NCI-H128 (cell line): ENCODE measurements at regions not wholly inside any gene's neighbourhood (a gene's known extent, or its start where the extent isn't known, plus 50 kb on each side); places are given as distances from the start of the nearest gene placed in this dataset.
A peak's percentile ranks its signal among the peaks of the same experiment; 100 is the strongest.

Source experiments
- DNase-seq: peaks from one replicate; lab custom pipeline; 2025; ENCODE audit not compliant: unreplicated experiment; lab: John Stamatoyannopoulos, UW

GRCh38 chr11:112878033-112878601 is 83.1 kb upstream of the NCAM1 start:
- no peak for DNase-seq

DNA sequence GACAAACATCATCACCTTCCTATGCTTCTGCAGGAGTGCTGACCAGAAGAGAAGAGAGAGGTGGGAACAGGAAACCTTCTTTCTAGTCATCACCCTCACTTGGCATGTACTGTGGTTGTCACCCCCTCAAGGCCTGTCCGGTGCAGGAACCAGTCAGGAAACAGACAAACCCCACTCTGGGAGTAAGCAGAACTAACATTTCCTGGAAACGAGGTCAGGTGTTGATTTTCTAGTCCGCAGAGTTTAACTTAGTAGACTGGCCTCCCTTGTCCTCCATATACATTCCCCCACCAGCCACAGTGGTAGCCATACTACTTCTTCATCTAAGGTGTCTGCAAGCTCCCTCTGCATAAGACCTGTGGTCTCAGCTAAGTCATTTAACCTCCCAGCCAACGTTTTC is 80.7 kb upstream of the NCAM1 start:
- no peak for DNase-seq

GRCh38 chr11:112881461-112881860 is 79.8 kb upstream of the NCAM1 start:
- peak; percentile 60 for DNase-seq

DNA sequence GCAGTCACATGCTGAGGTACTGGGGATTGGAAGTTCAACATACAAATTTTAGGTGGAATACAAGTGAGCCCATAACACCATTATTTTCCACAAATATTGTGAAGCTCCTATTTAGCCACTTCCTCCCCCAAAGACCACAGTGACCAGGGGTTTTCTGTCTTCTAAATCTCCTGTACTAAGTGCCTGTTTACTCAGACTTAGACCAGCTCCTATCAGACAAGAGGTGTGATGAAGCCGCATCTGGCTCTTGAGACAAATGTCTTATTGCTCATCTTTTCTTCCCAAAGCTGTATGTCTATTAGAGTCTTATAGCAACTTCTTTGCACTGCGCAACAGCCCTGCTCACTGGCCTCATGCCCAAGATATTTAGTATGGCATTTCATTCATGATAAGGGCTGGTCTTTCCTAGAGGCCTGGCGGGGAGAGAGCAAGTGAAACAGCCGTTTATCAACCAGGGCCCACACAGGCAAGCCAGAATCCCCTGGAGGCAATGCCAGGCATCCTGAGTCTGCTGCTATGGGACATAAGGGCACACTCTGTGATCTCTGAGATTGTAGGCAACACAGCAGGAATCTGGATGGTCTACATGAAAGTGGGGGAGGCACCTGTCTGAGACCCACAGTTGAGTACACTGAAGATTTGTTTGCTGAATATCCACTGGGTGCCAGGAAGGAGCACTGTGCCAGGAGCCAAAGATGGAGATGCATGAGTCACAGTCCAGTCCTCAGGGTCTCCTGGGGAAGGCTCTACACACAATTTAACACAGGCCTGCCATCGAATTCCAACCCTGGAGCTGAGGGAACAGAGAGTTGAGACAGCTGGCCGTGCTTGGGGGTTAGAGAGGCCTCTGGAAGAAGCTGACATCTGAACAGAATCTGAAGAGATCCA is 78.5 kb upstream of the NCAM1 start:
- no peak for DNase-seq

DNA sequence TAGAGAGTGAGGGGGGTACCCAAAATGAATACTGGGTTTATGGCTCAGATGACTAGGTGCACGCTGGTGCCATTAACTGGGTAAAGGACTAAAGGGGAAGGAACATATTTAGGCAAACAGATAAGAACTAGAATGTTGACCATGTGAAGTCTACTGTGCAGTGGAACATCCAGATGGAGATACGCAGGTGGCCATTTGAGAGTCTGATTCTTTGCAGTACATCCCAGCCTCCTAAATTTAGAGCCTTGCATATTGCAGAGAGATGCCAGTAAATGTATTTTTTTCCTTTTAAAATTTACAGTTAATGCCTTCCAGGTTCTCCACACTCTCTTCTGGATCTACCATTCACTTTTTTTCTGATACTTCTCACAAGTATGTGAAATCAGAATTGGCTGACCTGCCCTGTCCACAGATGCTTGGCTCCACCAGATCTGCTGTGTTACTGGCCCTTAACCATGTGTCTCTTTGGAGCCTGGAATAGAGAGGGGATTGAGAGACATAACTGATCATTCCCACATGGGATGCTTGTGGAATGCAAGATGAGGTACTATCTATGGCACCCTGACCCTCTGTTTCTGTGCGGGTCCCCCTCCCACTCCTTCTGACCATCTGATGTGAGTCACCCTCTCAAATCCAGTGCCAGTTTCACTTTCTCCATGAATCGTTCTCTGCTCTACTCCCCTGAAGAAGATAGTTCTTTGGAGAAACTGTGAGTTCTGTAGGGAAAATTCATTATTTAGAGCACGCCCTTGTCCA is 77.0 kb upstream of the NCAM1 start:
- no peak for DNase-seq

GRCh38 chr11:112885744-112886433 is 75.3 kb upstream of the NCAM1 start:
- no peak for DNase-seq

DNA sequence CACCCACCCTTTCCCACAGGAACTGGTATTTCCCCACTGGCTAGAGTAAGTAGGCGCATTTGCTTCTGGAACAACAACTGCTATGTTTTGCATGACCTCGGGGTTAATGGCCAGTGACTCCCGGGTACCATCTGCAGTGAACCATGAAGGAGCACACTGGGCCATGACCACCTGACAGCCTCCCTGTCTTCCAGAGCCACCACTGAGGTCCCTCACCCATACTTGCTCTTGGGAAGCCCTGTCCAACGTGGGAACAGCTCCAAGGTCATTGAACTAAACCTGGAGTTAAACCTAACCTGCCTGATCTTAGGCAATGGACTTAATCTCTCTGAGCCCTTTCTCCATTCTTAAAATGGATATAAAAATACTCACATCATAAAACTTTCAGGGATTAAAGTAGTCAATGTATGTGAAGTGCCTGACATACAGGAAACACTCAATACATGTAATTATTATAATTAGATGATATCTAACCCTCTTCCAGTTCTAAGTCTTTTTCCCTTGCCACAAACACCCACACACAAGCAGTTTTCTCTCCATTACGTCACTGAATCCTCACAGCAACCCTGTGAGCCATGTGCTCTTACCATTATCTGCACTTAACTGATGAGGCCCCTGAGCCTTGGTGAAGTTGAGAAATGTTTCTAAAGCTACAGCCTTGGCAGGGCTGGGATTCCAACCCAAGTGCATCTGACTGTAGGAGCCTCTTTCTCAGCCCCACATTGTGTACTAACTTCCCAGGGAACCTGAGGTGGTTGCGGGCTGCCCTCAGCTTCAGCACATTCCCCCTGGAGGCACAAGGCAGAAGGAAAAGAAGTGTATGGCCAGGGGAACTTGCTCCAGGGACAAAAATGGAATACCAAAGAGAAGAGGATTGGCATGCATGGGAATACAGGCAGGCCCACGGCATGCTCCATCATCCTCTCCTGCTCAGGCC is 74.5 kb upstream of the NCAM1 start:
- no peak for DNase-seq

DNA sequence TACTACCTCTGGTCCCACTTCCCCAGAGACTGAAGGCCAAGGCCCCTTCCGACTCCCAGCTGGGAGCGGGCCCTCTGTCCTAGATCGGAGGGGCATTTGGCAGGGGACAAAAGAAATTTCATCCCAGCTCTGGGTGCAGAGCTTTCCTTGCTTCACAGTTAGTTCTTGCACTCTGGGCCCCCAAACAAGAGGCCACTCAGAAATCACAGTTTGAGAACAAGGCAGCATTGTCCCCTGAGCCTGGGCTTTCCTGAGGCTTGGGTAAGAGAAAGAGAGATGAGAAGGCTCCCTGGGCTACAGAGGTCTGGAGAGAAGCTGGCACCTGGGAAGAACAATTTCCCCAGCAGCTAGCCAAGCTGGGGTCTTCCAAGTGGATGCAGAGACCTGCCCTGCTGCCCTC is 71.8 kb upstream of the NCAM1 start:
- no peak for DNase-seq

DNA sequence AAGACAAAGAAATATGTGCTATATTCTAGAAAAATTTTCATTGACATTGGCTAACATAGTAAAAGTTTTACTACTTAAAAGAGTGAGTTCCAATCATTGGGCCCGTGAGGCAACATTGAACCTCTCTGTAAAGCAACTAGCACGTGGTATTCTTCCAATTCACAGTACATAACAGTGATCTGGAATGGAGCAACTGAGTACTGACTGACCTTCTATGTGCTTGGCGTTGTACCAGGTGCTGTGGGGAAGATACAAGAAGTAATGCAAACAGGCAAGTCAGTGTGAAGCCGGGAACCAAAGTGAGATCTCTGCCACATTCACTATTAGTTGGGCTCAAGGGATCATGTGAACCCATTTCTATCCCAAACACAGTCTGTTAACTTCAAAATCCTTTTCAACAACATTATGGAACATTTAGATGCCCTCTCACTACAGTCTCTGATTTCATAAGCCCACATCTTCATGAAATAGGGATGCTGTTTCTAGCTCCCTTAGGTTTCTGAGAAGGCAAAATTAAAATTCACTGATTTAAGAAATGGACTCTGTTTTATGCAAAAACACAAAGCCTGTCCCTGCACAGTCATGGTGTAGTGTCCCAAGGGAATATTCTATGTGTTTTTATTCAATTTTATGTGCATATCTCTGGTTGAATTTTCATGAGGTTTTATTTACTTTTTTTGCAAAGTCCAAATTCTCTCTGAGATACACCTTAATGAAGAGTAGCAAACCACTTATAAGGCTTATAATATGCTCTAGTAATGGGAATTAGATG is 61.8 kb upstream of the NCAM1 start:
- DNase-seq = no peak

DNA sequence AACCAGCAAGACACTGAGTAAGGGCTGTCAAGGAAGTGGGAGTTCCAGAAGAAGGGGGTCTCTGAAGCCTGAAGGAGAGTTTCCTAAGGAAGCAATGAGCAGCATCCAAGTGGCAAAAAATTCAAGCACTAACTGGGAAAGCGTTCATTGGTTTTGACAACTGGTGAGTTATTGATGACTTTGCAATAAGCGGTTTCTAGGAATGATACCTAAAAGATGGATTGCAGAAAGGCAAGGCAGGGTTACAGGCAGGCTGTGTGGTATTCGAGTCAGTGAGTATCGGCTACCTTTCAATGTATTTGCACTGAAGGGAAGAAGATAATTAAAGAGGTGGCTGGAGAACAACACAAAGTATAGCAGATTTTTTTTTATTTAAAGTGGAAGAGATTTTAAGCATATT is 59.3 kb upstream of the NCAM1 start:
- no peak for DNase-seq

DNA sequence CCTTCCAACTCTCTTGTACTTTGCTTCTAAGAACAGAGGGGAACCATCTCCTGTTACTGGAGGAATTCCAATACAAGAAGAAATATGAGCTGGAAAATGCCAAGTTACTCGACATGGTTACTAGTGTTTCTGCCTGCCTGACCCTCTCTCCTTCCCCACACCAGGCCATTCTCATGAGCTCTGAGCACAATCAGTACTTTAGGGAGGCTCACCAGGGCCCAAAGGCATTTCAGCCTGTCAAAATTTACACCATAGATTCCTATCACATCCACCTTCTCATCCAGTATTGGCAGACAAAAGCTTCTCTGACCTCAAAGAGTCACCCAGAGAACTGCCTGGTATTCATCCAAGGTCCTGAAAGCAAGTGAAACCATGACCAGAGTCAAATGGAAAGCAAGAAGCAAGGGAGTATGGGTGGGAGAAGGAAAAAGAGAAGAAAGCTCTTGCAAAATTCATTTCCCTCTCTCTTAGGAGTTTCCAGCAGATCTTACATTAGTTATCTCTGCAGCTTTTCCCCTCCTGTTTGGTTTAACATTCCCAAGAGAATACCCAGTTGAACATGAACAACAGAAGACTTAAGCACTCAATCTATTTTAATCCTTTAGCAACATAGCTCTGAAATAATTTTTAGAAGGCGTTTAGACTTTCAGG is 58.7 kb upstream of the NCAM1 start:
- DNase-seq = no peak

- DNase-seq = no peak
Measured at GRCh38 chr11:112903340-112903739, 57.9 kb upstream of the NCAM1 start.

GRCh38 chr11:112911124-112911523 is 50.1 kb upstream of the NCAM1 start:
- DNase-seq = no peak
